HepG2 (cell line): ENCODE measurements at regions not wholly inside any gene's neighbourhood (a gene's known extent, or its start where the extent isn't known, plus 50 kb on each side); places are given as distances from the start of the nearest gene placed in this dataset.

Experiments
- ATAC-seq: fragments of 200-7000 bp; cut with Tn5 transposase; 3 replicates; pipeline ENCODE4 v1.9.1; 2020; ENCODE audit warnings: mild to moderate bottlenecking, moderate library complexity
- BruUV-seq: library from RNA; stranded (reverse); fragments of 400-500 nt; replicated peaks from 2 replicates; lab custom pipeline; 2021; lab: Mats Ljungman, UMichigan
- CTCF ChIA-PET: fragments of 300-600 bp; formaldehyde crosslinking; extraction: SDS; loops from one replicate; lab custom pipeline; 2021; ENCODE audit warnings: low total read pairs, inconsistent platforms, low intra/inter-chr PET ratio; lab: Yijun Ruan, JAX
- POLR2A ChIA-PET: fragments of 350-600 bp; sonication (Branson Sonifier 250); formaldehyde crosslinking; loops from one replicate; lab custom pipeline; 2020; ENCODE audit warnings: antibody characterized with exemption, inconsistent platforms; lab: Yijun Ruan, JAX
- DNase-seq: peaks from one replicate; pipeline ENCODE4 v3.0.0-alpha.2; 2015; ENCODE audit warnings: low spot score
- FAIRE-seq: peaks from 3 replicates; lab custom pipeline; 2011; peaks lifted over from hg19 to GRCh38; lab: Jason Lieb, UNC
- H2AFZ ChIP-seq: one replicate; pipeline ENCODE4 v1.6.1; 2011; ENCODE audit warnings: low read length, inconsistent platforms
- H3K27ac ChIP-seq: fragments of 300-600 bp; 3 replicates; pipeline ENCODE4 v1.8.0; 2011; ENCODE audit warnings: mixed run types, mild to moderate bottlenecking, mixed read lengths, low read length, inconsistent platforms; ENCODE audit not compliant: insufficient read depth; ENCODE audit errors: extremely low read length
- H3K27me3 ChIP-seq, 2 experiments: fragments of 200-600 bp in 1 of 2; 2 replicates in 1 of 2; 3 replicates in 1 of 2; pipeline versions ENCODE4 v1.6.0 to v1.8.0; 2011; ENCODE audit warnings: low read length in 2 of 2, mild to moderate bottlenecking in 2 of 2, moderate library complexity in 2 of 2, inconsistent platforms in 1 of 2; ENCODE audit not compliant: insufficient read depth in 2 of 2, control insufficient read depth in 1 of 2
- H3K36me3 ChIP-seq, 2 experiments: fragments of 200-600 bp in 1 of 2; replicated peaks in 1 of 2; 2 replicates in 1 of 2; 3 replicates in 1 of 2; pipeline versions ENCODE4 v1.5.1 to v1.8.0; 2011; ENCODE audit warnings: low read length in 2 of 2, inconsistent platforms in 1 of 2; ENCODE audit not compliant: insufficient read depth in 2 of 2, control insufficient read depth in 1 of 2
- H3K4me1 ChIP-seq: 2 replicates; pipeline ENCODE4 v1.5.1; 2012; ENCODE audit warnings: low read length, inconsistent platforms; ENCODE audit not compliant: insufficient read depth
- H3K4me2 ChIP-seq: 2 replicates; pipeline ENCODE4 v1.6.0; 2011; ENCODE audit warnings: low read depth, low read length, inconsistent platforms
- H3K4me3 ChIP-seq, 3 experiments: fragments of 200-600 bp in 1 of 3; sonication (generic), shearing (Covaris generic) in 1 of 3; replicated peaks in 1 of 3; 2 replicates each; pipeline ENCODE4 v1.5.1; 2011 to 2016; ENCODE audit warnings: low read length in 3 of 3, inconsistent platforms in 2 of 3, low read depth in 2 of 3, mild to moderate bottlenecking in 2 of 3, control low read depth in 1 of 3, mixed read lengths in 1 of 3; ENCODE audit not compliant: insufficient read depth in 1 of 3
- H3K79me2 ChIP-seq: one replicate; pipeline ENCODE4 v1.6.1; 2011; ENCODE audit warnings: low read length, inconsistent platforms; ENCODE audit not compliant: insufficient read depth
- H3K9ac ChIP-seq: 2 replicates; pipeline ENCODE4 v1.6.0; 2011; ENCODE audit warnings: mild to moderate bottlenecking, low read depth, low read length, inconsistent platforms; ENCODE audit not compliant: insufficient read depth
- H3K9me3 ChIP-seq: 2 replicates; pipeline ENCODE4 v1.5.1; 2012; ENCODE audit warnings: mild to moderate bottlenecking, low read length
- H4K20me1 ChIP-seq: 2 replicates; pipeline ENCODE4 v1.6.0; 2011; ENCODE audit warnings: inconsistent platforms, mild to moderate bottlenecking, low read length, moderate library complexity; ENCODE audit not compliant: insufficient read depth
- CREB3 ChIP-seq: sonication (generic); formaldehyde crosslinking; IDR thresholded peaks from 2 replicates; pipeline ENCODE4 v1.5.0; 2020; ENCODE audit warnings: missing genetic modification reagents
- CREM ChIP-seq, 2 experiments: sonication (generic) in 1 of 2; formaldehyde crosslinking in 1 of 2; IDR thresholded peaks; 2 replicates each; pipeline versions ENCODE4 v1.4.0 to v1.6.1; 2016 to 2020; ENCODE audit warnings: antibody characterized with exemption in 1 of 2, mild to moderate bottlenecking in 1 of 2, missing genetic modification reagents in 1 of 2
- DMTF1 ChIP-seq: sonication (generic); formaldehyde crosslinking; IDR thresholded peaks from 2 replicates; pipeline ENCODE4 v1.4.0; 2020; ENCODE audit warnings: mild to moderate bottlenecking, missing genetic modification reagents
- DR1 ChIP-seq: sonication (generic); formaldehyde crosslinking; IDR thresholded peaks from 2 replicates; pipeline ENCODE4 v1.8.0; 2021; ENCODE audit warnings: mild to moderate bottlenecking, missing genetic modification reagents, inconsistent platforms
- HOMEZ ChIP-seq: IDR thresholded peaks from 2 replicates; pipeline ENCODE4 v1.6.1; 2016; ENCODE audit warnings: low read depth
- KLF9 ChIP-seq: IDR thresholded peaks from 2 replicates; pipeline ENCODE4 v1.6.1; 2016; ENCODE audit warnings: low read depth
- MAFF ChIP-seq: IDR thresholded peaks from 2 replicates; pipeline ENCODE4 v1.6.1; 2011; ENCODE audit warnings: low read depth, low read length, improper control_type of control experiment
- ONECUT2 ChIP-seq: sonication (generic); formaldehyde crosslinking; IDR thresholded peaks from 2 replicates; pipeline ENCODE4 v1.4.0; 2020; ENCODE audit warnings: missing genetic modification reagents
- TBX3 ChIP-seq: fragments of 450-650 bp; IDR thresholded peaks from 2 replicates; pipeline ENCODE4 v1.6.1; 2017; ENCODE audit warnings: antibody characterized with exemption, mild to moderate bottlenecking, inconsistent platforms, borderline replicate concordance
- TMF1 ChIP-seq: sonication (generic); formaldehyde crosslinking; IDR thresholded peaks from 2 replicates; pipeline ENCODE4 v1.8.1; 2022; ENCODE audit warnings: low read depth, missing genetic modification reagents
- ZFP36 ChIP-seq: fragments of 150-350 bp; IDR thresholded peaks from 2 replicates; pipeline ENCODE4 v1.6.1; 2018; ENCODE audit warnings: borderline replicate concordance, low read length, low read depth; ENCODE audit not compliant: partially characterized antibody
- ZFP82 ChIP-seq: sonication (generic); formaldehyde crosslinking; IDR thresholded peaks from 2 replicates; pipeline ENCODE4 v1.5.1; 2020; ENCODE audit warnings: mild to moderate bottlenecking, missing genetic modification reagents, borderline replicate concordance
- ZNF557 ChIP-seq: sonication (generic); formaldehyde crosslinking; IDR thresholded peaks from 2 replicates; pipeline ENCODE4 v1.4.0; 2020; ENCODE audit warnings: missing genetic modification reagents
- ZNF644 ChIP-seq: IDR thresholded peaks from 2 replicates; pipeline ENCODE4 v1.6.1; 2016; ENCODE audit warnings: low read depth
- ZNF749 ChIP-seq: sonication (generic); formaldehyde crosslinking; IDR thresholded peaks from 2 replicates; pipeline ENCODE4 v1.8.0; 2022; ENCODE audit warnings: mild to moderate bottlenecking, missing genetic modification reagents, moderate library complexity, borderline replicate concordance
- ZNF790 ChIP-seq: sonication (generic); formaldehyde crosslinking; IDR thresholded peaks from 2 replicates; pipeline ENCODE4 v1.8.0; 2022; ENCODE audit warnings: missing genetic modification reagents, mild to moderate bottlenecking, borderline replicate concordance
- ZNF792 ChIP-seq: IDR thresholded peaks from 2 replicates; pipeline ENCODE4 v1.6.1; 2016
- WGBS: methylation state at CpG from one replicate; pipeline ENCODE4 v1.1.6; 2017; ENCODE audit warnings: low lambda C conversion rate; 5-methylcytosine and 5-hydroxymethylcytosine counted together
- in situ Hi-C: cut with HindIII; loops from 2 replicates; pipeline ENCODE4 v1.10.0; 2017; ENCODE audit warnings: low pct_unique_long_range_greater_than_20kb; ENCODE audit not compliant: extremely low pct_ligation_motif_present
- intact Hi-C: fragments of 100-400 bp; cut with micrococcal nuclease; formaldehyde crosslinking; loops from one replicate; pipeline ENCODE4 v1.10.0; 2022; ENCODE audit not compliant: unreplicated experiment

- H3K27ac ChIP-seq, result no peak overlapping the region
- H3K4me1 ChIP-seq, result no peaks in the 10 kb centered on the region
- H3K79me2 ChIP-seq, result no peaks in the 10 kb centered on the region
- ATAC-seq, result no peak
- in situ Hi-C loops (no loop called here), intact Hi-C loops (no loop called here)
- no CpG with 5 or more reads among the region's 2 CpGs for WGBS
- BruUV-seq, result no TSS peak
- H3K4me2 ChIP-seq, result no peak overlapping the region
- H3K36me3 ChIP-seq, result no peaks in the 10 kb centered on the region
- H3K9me3 ChIP-seq, result peaks cover 95% of the 10 kb centered on the region
- ChIA-PET POLR2A (no interaction called here), CTCF (no interaction called here)
- FAIRE-seq, result no peak
- no peak overlapping the region for H2AFZ ChIP-seq
- no peaks in the 10 kb centered on the region for H3K27me3 ChIP-seq
- no peak overlapping the region for H3K4me3 ChIP-seq
- TF ChIP-seq MAFF, result no peak
- no peak for TF ChIP-seq HOMEZ (CRISPR knock-in tag)
- no peak for TF ChIP-seq ONECUT2 (CRISPR knock-in tag)
- TF ChIP-seq TBX3, result no peak
- no peak for TF ChIP-seq KLF9 (CRISPR knock-in tag)
- TF ChIP-seq DMTF1, result no peak
- no peak for TF ChIP-seq ZFP82 (CRISPR knock-in tag)
- TF ChIP-seq ZNF792 (CRISPR knock-in tag), result no peak
- TF ChIP-seq CREB3 (CRISPR knock-in tag), result no peak
- no peak for TF ChIP-seq ZNF644
- no peak for TF ChIP-seq ZNF790
- no peak for TF ChIP-seq ZFP36
- TF ChIP-seq CREM (IDR thresholded peaks at IDR 0.05), result no peak
- no peak for TF ChIP-seq CREM (CRISPR knock-in tag; IDR thresholded peaks at IDR 0.05)
- TF ChIP-seq TMF1 (CRISPR knock-in tag), result no peak
- TF ChIP-seq ZNF749, result no peak
- TF ChIP-seq DR1 (CRISPR knock-in tag), result no peak
- no peak for TF ChIP-seq ZNF557
- TF ChIP-seq, all 625 proteins: peak for 0
- no peaks in the 10 kb centered on the region for H4K20me1 ChIP-seq
- no peak overlapping the region for H3K9ac ChIP-seq
- no peak for DNase-seq
These were observed 190.0 kb downstream of the KCNA4 start for GRCh38 chr11:29826878-29827277.
